Lower lobe of right lung (tissue), 2 donors: ENCODE measurements at regions not wholly inside any gene's neighbourhood (a gene's known extent, or its start where the extent isn't known, plus 50 kb on each side); places are given as distances from the start of the nearest gene placed in this dataset.
A peak's percentile ranks its signal among the peaks of the same experiment; 100 is the strongest.
"Not testable (repeated sequence)": the region's sequence is repeated elsewhere in the genome, so short reads cannot be mapped to it uniquely, and the experiment has no call there.

ENCODE experiments used
- ATAC-seq, 2 donors: fragments of 200-7000 bp; cut with Tn5 transposase; one replicate each; pipeline ENCODE4 v1.9.1; 2020 to 2022; ENCODE audit warnings: mild to moderate bottlenecking in 2 of 2, moderate library complexity in 2 of 2
- DNase-seq: peaks from one replicate; pipeline ENCODE4 v3.0.0-alpha.2; 2020
- H3K27ac ChIP-seq: fragments of 200-600 bp; one replicate; pipeline ENCODE4 v1.8.0; 2022
- H3K27me3 ChIP-seq: fragments of 200-600 bp; one replicate; pipeline ENCODE4 v1.8.0; 2022; ENCODE audit warnings: low read depth
- H3K36me3 ChIP-seq: fragments of 200-600 bp; one replicate; pipeline ENCODE4 v1.8.0; 2022; ENCODE audit warnings: mild to moderate bottlenecking
- H3K4me1 ChIP-seq: fragments of 200-600 bp; one replicate; pipeline ENCODE4 v1.8.0; 2022
- H3K4me3 ChIP-seq: fragments of 200-600 bp; one replicate; pipeline ENCODE4 v1.8.0; 2022; ENCODE audit warnings: mild to moderate bottlenecking
- H3K9me3 ChIP-seq: fragments of 200-600 bp; one replicate; pipeline ENCODE4 v1.8.0; 2022
- intact Hi-C: fragments of 100-400 bp; cut with DNase I; formaldehyde crosslinking; loops from one replicate; pipeline ENCODE4 v1.11.0; 2022
- TF ChIP-seq, protein P1 (sequence below): fragments of 200-600 bp; IDR thresholded peaks from one replicate; pipeline ENCODE4 v1.8.0; 2022; ENCODE audit warnings: antibody characterized with exemption, mild to moderate bottlenecking
- donor health status: DM: no; HTN: yes; CAD: no; lungs with severe emphysema.

DNA sequence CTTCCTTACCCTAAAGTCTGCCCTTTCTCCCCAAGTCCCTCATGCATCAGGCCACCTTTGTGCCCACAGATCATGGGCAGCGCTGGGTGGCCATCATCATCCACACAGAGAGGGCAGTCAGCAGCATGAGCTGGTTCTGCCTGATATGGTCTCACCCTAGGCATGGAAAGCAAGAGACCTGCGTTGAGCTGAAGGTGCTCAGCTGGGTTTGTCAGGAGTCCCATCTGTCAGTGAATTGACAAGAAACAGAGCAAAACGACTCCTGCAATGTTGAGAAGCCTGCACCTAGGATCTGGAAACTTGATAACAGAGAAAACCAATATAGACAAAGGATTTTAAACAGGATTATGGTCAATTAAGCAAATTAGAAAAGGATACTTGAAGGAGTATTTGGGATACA is 242.7 kb upstream of the PRSS1 start:
- no peaks in the 10 kb centered on the region for H3K27me3 ChIP-seq
- H3K36me3 ChIP-seq = no peaks in the 10 kb centered on the region
- H3K4me1 ChIP-seq = no peaks in the 10 kb centered on the region
- intact Hi-C loops = no loop called here
- no peaks in the 10 kb centered on the region for H3K9me3 ChIP-seq
- DNase-seq (no peak), ATAC-seq (no peak)
- H3K27ac ChIP-seq = no peak overlapping the region
- TF ChIP-seq, protein P1, sequence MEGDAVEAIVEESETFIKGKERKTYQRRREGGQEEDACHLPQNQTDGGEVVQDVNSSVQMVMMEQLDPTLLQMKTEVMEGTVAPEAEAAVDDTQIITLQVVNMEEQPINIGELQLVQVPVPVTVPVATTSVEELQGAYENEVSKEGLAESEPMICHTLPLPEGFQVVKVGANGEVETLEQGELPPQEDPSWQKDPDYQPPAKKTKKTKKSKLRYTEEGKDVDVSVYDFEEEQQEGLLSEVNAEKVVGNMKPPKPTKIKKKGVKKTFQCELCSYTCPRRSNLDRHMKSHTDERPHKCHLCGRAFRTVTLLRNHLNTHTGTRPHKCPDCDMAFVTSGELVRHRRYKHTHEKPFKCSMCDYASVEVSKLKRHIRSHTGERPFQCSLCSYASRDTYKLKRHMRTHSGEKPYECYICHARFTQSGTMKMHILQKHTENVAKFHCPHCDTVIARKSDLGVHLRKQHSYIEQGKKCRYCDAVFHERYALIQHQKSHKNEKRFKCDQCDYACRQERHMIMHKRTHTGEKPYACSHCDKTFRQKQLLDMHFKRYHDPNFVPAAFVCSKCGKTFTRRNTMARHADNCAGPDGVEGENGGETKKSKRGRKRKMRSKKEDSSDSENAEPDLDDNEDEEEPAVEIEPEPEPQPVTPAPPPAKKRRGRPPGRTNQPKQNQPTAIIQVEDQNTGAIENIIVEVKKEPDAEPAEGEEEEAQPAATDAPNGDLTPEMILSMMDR = no peak
- H3K4me3 ChIP-seq = no peak overlapping the region

DNA sequence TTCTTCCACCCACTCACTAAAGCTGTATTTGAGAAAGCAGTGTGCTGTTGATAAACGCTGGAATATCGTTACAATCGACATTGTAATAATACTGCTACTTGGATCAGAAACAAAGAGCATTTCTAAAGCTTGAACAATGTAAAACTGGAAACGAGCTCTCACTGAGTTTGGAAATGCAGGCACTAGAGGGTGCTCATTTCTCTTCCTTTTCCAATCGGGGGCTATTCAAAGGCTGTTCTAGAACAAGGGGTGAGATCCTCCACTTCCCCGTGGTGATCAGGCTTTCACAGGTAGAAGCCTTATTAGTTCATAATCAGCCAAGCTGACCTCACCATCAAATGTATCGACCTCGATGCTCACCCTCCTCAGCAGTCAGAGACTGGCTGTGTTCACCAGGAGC is 245.3 kb upstream of the PRSS1 start:
- H3K4me1 ChIP-seq, H3K27me3 ChIP-seq, H3K4me3 ChIP-seq, DNase-seq, intact Hi-C loops, H3K36me3 ChIP-seq, H3K9me3 ChIP-seq, H3K27ac ChIP-seq, ATAC-seq: not testable (repeated sequence)

DNA sequence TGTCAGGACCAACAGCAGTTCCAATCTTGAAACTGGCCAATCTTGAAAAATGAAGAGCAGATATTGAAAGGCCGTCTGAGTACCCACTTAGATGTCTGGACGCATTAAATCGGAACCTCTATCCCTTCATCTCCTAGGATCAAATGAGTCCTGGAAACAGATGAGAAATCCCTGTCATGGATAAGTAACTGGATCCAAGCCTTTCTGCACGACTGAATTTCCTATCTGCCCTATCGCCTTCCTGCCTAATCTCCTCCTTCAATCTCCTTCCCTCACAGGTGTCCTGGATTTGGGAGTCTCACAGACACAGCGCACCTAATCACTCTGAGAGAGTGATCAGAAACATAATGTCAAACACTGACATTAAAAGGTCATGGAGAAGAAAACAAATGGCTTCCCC is 245.2 kb upstream of the PRSS58 start:
- no peak overlapping the region for H3K27ac ChIP-seq
- DNase-seq (no peak), ATAC-seq (no peak)
- H3K9me3 ChIP-seq = no peaks in the 10 kb centered on the region
- intact Hi-C loops = no loop called here
- H3K4me1 ChIP-seq = no peaks in the 10 kb centered on the region
- no peaks in the 10 kb centered on the region for H3K36me3 ChIP-seq
- H3K27me3 ChIP-seq = no peaks in the 10 kb centered on the region
- H3K4me3 ChIP-seq = no peak overlapping the region
- TF ChIP-seq, protein P1 = no peak

DNA sequence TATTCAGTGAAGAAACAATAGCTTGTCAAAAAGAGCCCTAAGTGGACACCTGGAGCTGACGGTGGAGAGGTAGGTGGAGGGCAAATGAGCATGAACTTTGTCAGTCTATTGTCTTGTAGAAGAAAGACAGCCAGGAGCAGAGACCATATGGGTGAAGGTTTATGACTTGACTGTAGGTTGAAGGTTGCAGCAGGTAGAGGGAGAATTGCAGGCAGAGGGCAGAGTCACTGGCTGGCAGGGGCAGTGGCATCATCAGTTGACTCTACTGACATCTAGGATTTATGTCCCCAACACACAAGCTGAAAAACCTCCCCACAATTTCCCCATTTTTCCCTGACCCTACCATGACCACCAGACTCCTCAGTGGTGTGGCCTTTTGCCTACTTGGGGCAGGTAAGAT is 243.6 kb upstream of the PRSS58 start:
- no peak overlapping the region for H3K27ac ChIP-seq
- no peaks in the 10 kb centered on the region for H3K9me3 ChIP-seq
- no peak overlapping the region for H3K4me3 ChIP-seq
- no peaks in the 10 kb centered on the region for H3K27me3 ChIP-seq
- TF ChIP-seq, protein P1 = no peak
- intact Hi-C loops = no loop called here
- DNase-seq (no peak), ATAC-seq (no peak)
- no peaks in the 10 kb centered on the region for H3K4me1 ChIP-seq
- H3K36me3 ChIP-seq = no peaks in the 10 kb centered on the region

DNA sequence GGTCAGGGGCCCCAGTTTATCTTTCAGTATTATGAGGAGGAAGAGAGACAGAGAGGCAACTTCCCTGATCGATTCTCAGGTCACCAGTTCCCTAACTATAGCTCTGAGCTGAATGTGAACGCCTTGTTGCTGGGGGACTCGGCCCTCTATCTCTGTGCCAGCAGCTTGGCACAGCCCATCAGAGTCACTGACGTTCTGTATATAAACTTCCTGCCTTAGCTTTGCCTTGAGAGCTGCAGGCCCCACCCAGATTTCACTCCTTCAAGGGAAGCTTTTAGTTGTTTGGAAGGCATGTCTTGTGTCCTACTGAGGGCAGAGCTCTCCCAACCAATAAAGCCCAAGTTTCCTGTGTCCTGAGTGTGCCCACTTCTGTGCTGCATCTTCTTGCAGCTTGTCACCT is 242.5 kb upstream of the PRSS58 start:
- Histone ChIP-seq H3K4me3 (no peak overlapping the region), H3K36me3 (no peaks in the 10 kb centered on the region), H3K27ac (no peak overlapping the region), H3K4me1 (no peaks in the 10 kb centered on the region), H3K27me3 (no peaks in the 10 kb centered on the region), H3K9me3 (no peaks in the 10 kb centered on the region)
- intact Hi-C loops = no loop called here
- TF ChIP-seq, protein P1 = no peak
- DNase-seq (no peak), ATAC-seq (no peak)

DNA sequence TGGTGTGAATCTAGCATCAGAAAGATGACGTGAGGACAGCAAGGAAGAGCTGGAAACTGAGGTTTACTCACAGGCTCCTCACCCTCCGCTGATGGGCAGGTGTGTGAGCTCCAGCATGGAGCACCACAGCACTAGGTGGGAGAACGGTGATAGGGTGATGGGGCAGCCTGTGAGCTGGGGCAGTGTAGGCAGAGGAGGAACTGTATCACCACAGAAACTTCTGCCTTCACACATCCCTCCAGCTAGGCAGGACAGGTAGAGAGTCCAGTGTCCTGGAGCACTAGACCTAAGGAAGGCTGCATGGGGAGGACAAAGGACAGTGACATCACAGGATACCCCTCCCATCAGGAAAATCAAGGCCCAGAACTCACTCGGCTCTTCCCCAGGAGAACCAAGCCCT is 241.8 kb upstream of the PRSS58 start:
- Histone ChIP-seq H3K4me3 (no peak overlapping the region), H3K4me1 (no peaks in the 10 kb centered on the region), H3K9me3 (no peaks in the 10 kb centered on the region), H3K27ac (no peak overlapping the region), H3K27me3 (no peaks in the 10 kb centered on the region), H3K36me3 (no peaks in the 10 kb centered on the region)
- DNase-seq (no peak), ATAC-seq (peak in 1 of 2 donors; percentile 18)
- intact Hi-C loops = no loop called here
- TF ChIP-seq, protein P1 = no peak
